GM21390 (cell line): ENCODE measurements at regions not wholly inside any gene's neighbourhood (a gene's known extent, or its start where the extent isn't known, plus 50 kb on each side); places are given as distances from the start of the nearest gene placed in this dataset.

ENCODE experiments used
- ATAC-seq: cut with Tn5 transposase; IDR thresholded peaks from one replicate; pipeline ENCODE4 v1.9.1; 2021; ENCODE audit not compliant: unreplicated experiment

DNA sequence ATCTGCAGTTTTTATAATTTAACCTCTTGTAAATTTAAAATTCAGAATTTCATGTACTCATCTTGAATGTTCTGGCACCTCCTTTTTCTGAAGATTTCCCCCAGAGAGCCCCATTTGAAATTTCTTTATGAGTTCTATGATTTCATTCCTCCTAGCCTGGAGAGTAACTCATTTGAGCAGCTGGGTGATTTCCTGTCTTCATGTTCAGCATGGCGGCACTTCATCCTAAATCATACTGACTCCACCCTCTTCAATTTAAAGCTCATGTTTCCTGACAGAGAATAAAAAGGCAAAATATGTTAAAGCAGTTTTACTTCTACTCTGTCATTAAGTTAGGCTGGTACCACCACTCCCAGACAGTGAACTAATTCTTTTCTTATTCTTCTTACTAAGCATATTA, 250.9 kb upstream of the POU3F2 start:
- ATAC-seq, result no peak

- ATAC-seq, result no peak
These were observed 248.2 kb upstream of the POU3F2 start for GRCh38 chr6:98586163-98586562.

- ATAC-seq, result no peak
These were observed 246.8 kb upstream of the POU3F2 start for GRCh38 chr6:98587555-98587954.

- no peak for ATAC-seq
These were observed 244.8 kb upstream of the POU3F2 start for GRCh38 chr6:98589536-98589935.

GRCh38 chr6:98590136-98590681, 244.2 kb upstream of the POU3F2 start:
- ATAC-seq, result no peak

DNA sequence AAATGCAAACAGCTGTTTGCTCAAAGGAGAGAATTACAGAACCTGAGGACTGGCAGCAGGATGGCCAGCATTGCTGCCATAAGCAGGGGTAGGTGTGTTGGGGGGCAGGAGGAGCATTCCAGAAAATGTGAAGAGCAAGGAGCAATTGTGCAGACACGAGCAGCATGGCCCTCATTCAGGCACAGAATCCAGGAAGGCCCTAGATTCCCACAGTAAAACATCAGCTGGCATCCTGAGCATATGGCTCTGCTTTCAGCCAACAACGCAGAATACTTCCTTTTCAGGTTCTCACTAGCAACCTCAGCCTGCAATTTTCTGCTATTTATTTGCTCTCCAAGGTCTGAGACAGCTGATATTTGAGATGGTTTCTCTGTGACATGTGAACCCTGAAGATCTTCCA, 243.4 kb upstream of the POU3F2 start:
- ATAC-seq, result no peak

DNA sequence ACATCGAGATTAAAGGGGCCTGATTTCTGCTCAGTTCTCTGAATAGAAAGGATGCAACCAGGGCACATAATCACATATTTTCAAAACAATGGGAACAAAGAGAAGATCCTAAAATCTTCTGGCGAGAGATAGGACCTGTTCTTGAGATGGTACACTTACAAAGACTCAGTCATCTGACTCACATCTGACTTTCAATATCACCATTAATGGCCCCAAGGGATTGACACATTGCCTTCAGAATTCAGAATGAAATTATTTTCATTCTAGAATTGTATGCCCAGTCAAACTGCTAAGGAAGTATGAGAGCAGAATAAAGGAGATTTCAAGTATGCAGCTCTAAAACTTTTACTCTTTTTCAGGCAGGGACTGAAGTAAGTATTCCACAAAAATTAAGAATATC, 240.7 kb upstream of the POU3F2 start:
- no peak for ATAC-seq

DNA sequence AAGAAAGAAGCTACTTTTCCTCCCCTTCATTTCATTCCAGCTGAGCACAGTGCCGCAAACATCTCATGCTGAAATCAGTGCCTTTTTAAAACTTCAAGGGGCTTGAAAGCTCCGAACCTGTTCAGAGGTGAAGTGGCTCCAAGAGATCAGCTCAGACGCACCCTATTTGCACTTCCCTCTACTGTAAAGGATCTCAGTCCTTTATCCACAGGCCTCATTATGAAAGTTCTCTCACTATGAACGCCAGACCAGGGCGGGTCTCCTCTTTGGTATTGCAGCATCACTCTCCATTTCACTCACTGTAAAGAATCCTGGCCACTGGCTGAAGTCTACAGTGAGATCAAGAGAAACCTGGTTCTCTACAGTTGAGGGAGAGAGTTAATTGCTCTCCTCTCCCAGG, 232.7 kb upstream of the POU3F2 start:
- ATAC-seq, result no peak

DNA sequence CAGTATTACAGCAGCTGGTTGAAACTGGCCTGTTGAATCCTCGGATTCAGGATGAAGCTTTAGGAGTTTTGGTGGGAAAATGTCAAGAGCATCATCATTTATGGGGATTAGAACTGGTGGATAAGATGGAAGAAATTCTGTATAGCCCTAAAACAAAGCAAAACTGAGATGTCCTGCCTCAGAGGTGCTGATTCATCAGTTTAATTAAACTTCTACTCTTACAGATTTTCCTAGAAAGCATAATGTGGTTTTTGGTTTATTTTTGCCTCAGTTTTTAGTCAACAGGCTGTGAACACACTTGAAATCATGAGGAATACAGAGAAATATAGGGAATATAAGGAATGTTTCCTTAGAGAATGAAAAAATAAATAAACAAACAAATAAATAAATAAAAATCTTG, 228.7 kb upstream of the POU3F2 start:
- ATAC-seq, result no peak

DNA sequence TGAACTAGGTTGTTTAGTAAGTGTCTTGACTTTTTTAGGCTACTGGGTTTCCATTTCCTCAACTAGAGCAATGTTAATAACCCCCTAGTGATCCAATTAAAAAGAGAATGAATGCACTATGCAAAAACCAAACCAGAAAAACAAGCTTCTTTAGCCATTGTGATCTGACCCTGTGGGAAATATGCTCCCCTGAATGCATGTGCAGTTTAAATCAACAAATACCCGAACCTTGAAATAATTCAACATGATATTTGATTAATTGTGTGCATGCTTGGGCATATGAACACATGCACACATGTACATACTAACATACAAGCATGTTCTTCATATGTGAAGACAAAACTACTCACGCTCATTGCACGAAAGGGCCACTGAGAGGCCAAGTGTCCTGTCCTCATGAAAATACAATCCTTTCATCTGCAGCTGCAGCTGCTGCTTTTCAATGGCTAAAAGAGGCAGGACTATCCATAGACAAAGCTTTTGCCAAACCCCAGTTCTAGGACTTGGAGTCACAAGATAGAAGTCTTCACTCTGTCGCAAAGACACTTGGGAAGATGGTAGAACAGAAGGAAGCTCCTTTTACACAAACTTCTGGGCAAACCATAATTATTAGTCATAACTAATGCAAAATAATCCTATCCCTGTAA, 207.1 kb upstream of the POU3F2 start:
- no peak for ATAC-seq

- ATAC-seq, result no peak
These were observed 200.5 kb upstream of the POU3F2 start for GRCh38 chr6:98633886-98634285.

DNA sequence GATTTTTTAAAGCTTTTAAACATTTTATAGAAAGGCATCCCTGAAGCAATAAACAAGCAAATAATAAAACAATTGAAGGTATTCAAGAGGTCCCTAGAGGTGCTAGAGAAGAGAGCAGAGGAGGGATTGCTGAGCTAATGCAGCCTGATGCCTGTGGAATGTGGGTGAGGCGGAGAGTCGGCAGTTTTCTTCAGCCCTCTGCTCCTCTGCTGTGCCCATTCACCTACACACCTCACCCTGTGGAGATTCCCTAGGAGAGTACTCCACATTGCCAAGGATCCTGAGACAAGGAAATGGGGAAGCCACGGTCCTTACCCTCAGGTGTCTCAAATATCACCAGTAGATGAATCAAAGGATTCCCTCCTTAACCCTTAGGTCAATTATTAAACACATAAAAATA, 199.8 kb upstream of the POU3F2 start:
- ATAC-seq, result no peak

DNA sequence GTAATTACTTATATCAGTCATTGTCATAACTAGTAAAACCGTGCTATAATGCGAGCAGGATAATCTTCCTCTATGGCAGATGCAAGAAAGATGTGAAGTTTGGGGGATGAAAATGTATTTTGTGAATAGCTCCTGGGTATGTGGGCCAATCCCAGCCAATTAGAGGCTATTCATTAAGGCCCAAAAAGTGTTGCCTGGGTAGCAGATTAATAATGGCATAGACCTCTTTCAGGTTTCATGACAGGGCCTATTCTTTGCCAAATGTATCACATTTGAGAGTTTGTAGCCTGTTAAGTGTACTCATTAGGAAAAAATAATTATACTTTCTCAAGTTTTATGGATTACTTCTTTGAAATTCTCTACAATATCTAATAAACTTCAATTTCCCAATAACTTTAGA, 199.2 kb upstream of the POU3F2 start:
- ATAC-seq, result no peak

DNA sequence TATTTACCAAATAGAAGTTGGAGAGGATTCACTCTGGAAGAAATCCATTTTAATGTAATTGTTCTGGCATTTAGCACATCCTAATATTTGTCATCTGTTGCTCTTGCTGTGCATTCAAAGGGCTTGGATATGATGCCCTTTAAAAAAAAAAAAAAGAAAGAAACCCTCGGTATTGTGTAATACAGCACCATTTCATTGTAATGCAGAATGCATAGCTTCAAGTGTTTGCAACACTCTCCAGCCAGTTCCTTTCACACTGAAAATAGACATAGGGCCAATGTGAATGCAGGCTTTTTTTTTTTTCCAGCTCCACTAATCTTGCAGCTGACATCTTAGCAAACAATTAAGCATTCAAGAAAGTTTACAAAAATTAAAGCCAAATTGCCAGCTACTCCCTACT, 197.4 kb upstream of the POU3F2 start:
- ATAC-seq, result no peak

- ATAC-seq, result no peak
These were observed 195.2 kb upstream of the POU3F2 start for GRCh38 chr6:98639089-98639635.

GRCh38 chr6:98640366-98640765, 194.0 kb upstream of the POU3F2 start:
- no peak for ATAC-seq

- no peak for ATAC-seq
These were observed 192.2 kb upstream of the POU3F2 start for GRCh38 chr6:98641949-98642719.

- no peak for ATAC-seq
These were observed 190.3 kb upstream of the POU3F2 start for GRCh38 chr6:98644063-98644462.

DNA sequence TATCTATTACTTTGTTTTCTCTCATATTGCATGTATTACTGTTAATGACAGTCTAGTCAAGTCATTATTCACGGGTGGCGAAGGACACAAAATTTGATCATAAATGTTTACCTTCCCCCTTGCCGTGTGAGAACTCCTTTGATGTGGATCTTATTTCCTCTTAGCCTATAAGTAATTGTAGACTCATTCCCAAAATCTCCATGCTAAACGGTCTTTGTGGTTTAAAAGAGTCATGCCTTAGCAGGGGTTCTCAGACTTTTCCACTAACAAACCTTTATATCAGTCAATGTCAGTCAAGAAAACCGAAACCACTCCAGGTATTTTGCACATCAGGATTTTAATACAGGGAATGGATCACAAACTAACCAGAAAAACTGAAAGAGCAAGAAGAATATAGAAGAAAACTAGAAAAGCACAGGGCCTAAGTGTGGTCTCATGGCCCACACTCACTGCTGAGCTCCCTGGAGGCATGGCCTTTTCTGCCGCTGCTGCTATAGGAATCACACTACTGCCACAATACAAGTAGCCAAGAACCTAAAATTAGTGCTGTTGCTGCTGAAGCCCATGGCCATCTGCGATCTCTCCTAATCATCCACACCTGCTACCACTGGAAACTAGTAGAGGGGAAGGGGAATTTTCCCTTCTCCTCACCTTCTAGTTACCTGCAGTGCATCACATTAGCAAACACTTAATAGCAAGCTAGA, 186.0 kb upstream of the POU3F2 start:
- ATAC-seq, result no peak

GRCh38 chr6:98650941-98651340, 183.4 kb upstream of the POU3F2 start:
- no peak for ATAC-seq

- no peak for ATAC-seq
These were observed 181.2 kb upstream of the POU3F2 start for GRCh38 chr6:98653179-98653578.

- no peak for ATAC-seq
These were observed 176.6 kb upstream of the POU3F2 start for GRCh38 chr6:98657764-98658163.
